ENCODE measurements at regions not wholly inside any gene's neighbourhood (a gene's known extent, or its start where the extent isn't known, plus 50 kb on each side); places are given as distances from the start of the nearest gene placed in this dataset.

DNA sequence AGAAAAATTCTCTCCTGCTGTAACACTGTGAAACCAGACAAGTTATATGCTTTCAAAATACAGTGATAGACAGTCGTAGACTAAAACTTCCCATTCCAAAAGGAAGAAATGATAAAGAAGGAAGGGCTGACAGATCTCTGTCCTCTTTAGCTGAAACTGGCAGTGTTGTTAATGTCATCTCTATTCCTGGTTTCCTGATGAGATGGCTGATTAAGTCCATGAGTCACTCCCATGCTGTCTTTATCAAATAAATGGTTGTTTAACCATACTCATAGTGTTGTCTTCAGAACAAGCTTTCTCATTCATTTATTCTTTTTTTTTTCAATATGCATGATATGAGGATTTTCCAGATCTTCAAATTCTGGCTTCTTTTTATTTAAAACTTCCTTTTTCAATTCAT, 952.2 kb upstream of the WWC1 start:
- no peak for TF ChIP-seq POLR2A (IDR thresholded peaks at IDR 0.05)
- TF ChIP-seq, protein P1, sequence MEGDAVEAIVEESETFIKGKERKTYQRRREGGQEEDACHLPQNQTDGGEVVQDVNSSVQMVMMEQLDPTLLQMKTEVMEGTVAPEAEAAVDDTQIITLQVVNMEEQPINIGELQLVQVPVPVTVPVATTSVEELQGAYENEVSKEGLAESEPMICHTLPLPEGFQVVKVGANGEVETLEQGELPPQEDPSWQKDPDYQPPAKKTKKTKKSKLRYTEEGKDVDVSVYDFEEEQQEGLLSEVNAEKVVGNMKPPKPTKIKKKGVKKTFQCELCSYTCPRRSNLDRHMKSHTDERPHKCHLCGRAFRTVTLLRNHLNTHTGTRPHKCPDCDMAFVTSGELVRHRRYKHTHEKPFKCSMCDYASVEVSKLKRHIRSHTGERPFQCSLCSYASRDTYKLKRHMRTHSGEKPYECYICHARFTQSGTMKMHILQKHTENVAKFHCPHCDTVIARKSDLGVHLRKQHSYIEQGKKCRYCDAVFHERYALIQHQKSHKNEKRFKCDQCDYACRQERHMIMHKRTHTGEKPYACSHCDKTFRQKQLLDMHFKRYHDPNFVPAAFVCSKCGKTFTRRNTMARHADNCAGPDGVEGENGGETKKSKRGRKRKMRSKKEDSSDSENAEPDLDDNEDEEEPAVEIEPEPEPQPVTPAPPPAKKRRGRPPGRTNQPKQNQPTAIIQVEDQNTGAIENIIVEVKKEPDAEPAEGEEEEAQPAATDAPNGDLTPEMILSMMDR (IDR thresholded peaks at IDR 0.05 in 4 of 5, conservative IDR thresholded peaks at IDR 0.05 in 1 of 5) = no peak

Data from gastrocnemius medialis (tissue), 4 donors.